NCI-H460 (cell line): ENCODE measurements at regions not wholly inside any gene's neighbourhood (a gene's known extent, or its start where the extent isn't known, plus 50 kb on each side); places are given as distances from the start of the nearest gene placed in this dataset.
"Not testable (repeated sequence)": the region's sequence is repeated elsewhere in the genome, so short reads cannot be mapped to it uniquely, and the experiment has no call there.

Experiments used
- DNase-seq: peaks from one replicate; pipeline ENCODE4 v3.0.0-alpha.2; 2016; ENCODE audit warnings: low read depth; ENCODE audit errors: extremely low read depth

GRCh38 chr13:64538711-64539110 lies 2691.4 kb downstream of the PCDH9 start:
- no peak for DNase-seq

DNA sequence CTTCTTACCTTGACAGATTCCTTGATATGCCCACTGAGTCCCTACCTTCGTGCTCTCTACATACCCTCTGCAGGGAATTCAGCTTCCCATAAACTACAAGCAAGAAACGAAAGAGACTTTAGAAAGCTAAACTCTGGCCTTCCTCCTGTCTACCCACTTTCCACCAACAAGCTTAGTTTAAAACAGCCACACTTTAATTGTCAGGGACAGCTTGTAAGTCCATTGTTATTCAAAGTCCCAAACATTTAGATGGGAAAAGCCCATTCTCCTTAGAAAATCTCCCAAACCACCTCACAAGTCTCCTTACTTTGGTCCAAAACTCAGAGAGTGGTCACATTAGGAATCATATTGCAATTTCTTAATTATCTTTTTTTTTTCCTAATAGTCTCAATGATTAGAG lies 2695.8 kb downstream of the PCDH9 start:
- no peak for DNase-seq

DNA sequence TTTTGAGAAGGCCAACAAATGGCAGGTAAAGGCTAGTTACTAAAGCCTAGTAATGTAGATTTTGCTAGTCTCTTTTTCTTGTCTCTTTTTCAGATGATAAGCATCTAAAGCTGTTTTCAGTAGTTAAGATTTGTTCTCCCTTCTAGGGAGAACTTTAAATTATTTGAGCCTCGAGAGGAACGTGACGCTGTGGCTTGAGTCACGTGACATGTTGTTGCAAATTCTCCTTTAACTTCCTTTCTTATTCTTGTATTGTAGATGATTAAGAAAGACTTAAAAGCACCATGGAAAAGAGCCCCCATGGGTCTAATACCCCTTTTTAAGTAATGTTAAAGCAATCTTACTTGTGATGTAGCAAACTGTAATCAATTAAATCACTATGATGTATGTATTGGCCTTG lies 2698.7 kb downstream of the PCDH9 start:
- DNase-seq = no peak

- DNase-seq = peak; percentile 3
These were observed 2700.2 kb downstream of the PCDH9 start for GRCh38 chr13:64529874-64530485.

- no peak for DNase-seq
These were observed 2701.3 kb downstream of the PCDH9 start for GRCh38 chr13:64528838-64529237.

- DNase-seq = no peak
These were observed 2702.6 kb downstream of the PCDH9 start for GRCh38 chr13:64527561-64527960.

GRCh38 chr13:64525687-64526086 lies 2704.4 kb downstream of the PCDH9 start:
- no peak for DNase-seq

DNA sequence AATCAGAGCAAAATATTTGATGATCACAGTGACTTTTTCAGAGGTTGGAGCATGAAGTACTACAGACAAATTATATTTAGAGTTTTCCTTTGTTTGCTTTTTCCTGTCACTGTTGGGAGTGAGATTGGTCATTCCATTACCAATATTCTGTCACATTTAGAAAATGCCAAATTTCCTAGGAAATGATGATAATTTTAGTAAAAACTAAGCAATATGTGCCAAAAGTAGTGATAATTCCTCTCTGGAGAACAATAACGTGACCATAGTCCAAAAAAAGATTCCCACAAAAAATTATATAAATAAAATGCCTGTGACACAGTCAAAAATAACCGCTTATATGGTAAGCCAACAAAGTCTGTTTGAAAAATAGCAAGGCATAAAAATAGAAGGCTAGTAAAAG lies 2719.4 kb downstream of the PCDH9 start:
- DNase-seq = no peak

- no peak for DNase-seq
These were observed 2723.9 kb downstream of the PCDH9 start for GRCh38 chr13:64506246-64506645.

- DNase-seq = no peak
These were observed 2724.7 kb downstream of the PCDH9 start for GRCh38 chr13:64505336-64505910.

DNA sequence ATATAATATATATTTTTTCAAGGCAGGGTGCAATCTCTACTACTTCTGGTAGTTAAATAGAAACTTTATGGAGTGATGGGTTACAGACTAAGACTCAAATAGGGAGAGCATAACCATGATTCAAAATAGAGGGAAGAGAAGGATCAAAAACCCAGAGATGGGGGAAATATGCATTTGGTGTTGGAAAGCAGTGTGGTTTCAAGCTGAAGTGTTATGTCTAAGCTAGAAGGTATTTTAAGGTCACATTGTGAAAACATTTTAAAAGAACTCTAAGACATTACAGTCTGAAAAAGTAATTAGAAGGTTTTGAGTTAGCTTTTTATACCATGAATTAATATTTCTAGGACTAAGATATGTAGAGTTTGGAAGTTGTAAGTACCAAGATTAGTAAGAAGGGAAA lies 2741.4 kb downstream of the PCDH9 start:
- DNase-seq = no peak

- DNase-seq = no peak
These were observed 2747.8 kb downstream of the PCDH9 start for GRCh38 chr13:64482373-64482772.

DNA sequence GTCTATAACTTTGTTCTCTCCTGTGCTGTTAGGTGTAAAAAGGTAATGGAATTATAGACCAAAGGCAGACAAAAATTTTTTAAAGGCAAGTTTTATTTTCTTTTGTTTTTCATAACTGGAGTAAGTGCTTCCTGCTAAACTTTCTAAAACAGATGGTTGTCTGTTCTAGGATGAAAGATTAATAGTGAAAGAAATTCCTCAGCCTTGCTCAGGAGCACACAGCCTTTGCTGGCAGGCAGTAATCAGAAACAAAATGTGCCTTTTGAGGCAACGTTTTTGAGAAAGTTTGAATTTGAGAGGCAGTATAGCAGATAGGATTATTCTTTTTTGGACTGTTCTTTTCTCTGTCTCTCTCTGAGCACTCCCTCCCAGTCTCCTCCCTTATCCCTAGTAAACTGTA lies 2749.5 kb downstream of the PCDH9 start:
- DNase-seq = no peak

DNA sequence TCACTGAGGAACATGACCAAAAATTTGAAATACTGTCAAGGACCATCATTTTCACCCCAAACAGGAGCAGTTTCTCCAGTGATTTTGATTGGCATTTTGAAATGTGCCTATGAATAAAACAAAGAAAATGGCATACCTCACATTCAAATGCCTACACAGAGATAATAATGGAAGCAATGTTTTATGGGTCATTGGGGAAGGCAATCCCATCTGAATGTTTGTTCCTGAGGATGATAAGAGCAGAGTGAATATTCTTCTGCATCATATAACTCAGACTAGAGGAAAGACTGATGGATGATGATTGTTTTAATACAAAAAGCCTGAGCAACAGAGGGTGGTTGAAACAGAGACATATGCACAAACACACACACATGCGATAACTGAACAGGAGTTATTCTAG lies 2749.9 kb downstream of the PCDH9 start:
- DNase-seq = no peak

GRCh38 chr13:64477146-64477545 lies 2753.0 kb downstream of the PCDH9 start:
- DNase-seq = no peak

DNA sequence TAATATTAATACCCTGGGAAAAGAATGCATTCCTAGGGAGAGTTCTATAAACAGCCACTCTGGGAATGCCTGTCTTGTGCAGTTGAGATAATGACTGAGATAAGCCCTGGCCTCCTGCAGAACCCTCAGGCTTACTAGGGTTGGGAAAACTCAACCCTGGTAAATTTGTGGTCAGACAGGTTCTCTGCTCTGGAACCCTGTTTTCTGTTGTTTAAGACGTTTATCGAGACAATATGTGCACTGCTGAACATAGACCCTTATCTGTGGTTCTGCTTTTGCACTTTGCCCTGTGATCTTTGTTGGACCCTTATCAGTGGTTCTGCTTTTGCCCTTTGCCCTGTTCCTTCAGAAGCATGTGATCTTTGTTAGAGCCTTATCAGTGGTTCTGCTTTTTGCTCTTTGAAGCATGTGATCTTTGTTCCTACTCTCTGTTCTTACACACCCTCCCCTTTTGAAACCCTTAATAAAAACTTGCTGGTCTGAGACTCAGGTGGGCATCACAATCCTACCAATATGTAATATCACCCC lies 2754.0 kb downstream of the PCDH9 start:
- not testable (repeated sequence) for DNase-seq

- DNase-seq = peak; percentile 50
These were observed 2758.2 kb downstream of the PCDH9 start for GRCh38 chr13:64471916-64472315.

- no peak for DNase-seq
These were observed 2759.4 kb downstream of the PCDH9 start for GRCh38 chr13:64470751-64471150.

DNA sequence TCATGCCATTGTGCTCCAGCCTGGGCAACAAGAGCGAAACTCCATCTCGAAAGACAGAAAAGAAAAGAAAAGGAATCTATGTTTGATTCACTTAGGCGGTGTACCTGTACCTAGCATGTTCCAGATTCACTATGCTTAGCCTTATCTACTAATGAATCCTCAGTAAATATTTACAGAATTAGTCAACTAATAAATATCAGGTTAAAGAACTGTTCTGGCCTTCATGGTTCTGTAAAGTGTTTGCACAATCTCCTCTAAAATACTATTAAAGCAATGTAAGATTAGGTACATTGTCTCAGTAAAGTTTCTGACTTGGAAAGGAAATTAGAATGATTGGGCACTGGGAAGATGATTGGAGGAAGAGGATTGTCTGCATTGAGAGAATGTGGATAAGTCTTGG lies 2770.4 kb downstream of the PCDH9 start:
- DNase-seq = no peak

DNA sequence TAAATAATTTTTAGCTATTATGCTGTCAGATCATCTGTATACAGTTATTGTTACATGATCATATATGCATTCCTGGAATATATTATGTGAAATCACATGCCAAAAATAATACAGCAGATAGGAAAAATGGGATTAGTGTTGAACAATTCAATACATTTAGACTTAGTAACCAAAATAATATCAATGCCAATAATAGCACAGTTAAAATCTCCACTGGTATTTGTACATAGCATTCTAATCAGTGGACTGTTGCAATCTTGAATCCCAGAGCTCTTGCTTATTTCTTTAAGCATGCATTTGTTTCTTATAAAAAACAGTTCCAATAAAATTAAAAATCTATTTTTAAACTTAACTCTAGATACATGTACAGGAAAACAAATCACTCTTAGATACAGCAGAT lies 2772.2 kb downstream of the PCDH9 start:
- no peak for DNase-seq

GRCh38 chr13:64455124-64455523 lies 2775.0 kb downstream of the PCDH9 start:
- no peak for DNase-seq

- no peak for DNase-seq
These were observed 2776.3 kb downstream of the PCDH9 start for GRCh38 chr13:64453831-64454230.

- DNase-seq = peak; percentile 7
These were observed 2783.8 kb downstream of the PCDH9 start for GRCh38 chr13:64446372-64446771.
